Esophagus squamous epithelium (tissue), 5 donors: ENCODE measurements at regions not wholly inside any gene's neighbourhood (a gene's known extent, or its start where the extent isn't known, plus 50 kb on each side); places are given as distances from the start of the nearest gene placed in this dataset.
A peak's percentile ranks its signal among the peaks of the same experiment; 100 is the strongest.
"Not testable (repeated sequence)": the region's sequence is repeated elsewhere in the genome, so short reads cannot be mapped to it uniquely, and the experiment has no call there.

Source experiments
- DNase-seq: peaks from one replicate; lab custom pipeline; 2025; lab: John Stamatoyannopoulos, UW
- H3K27ac ChIP-seq, 4 donors: fragments of 200-600 bp; sonication (generic); one replicate each; pipeline ENCODE4 v1.5.1; 2016 to 2019; ENCODE audit warnings: mild to moderate bottlenecking in 1 of 4
- H3K27me3 ChIP-seq, 4 donors: fragments of 200-600 bp; sonication (generic); 1 replicate in 3 of 4; 2 replicates in 1 of 4; pipeline versions ENCODE4 v1.5.1 to v1.6.0; 2017 to 2021; ENCODE audit warnings: antibody characterized with exemption in 1 of 4
- H3K36me3 ChIP-seq, 3 donors: fragments of 200-600 bp; sonication (generic); one replicate each; pipeline ENCODE4 v1.5.1; 2016 to 2019
- H3K4me1 ChIP-seq, 3 donors: fragments of 200-600 bp; sonication (generic); one replicate each; pipeline ENCODE4 v1.5.1; 2017 to 2019
- H3K4me3 ChIP-seq, 4 donors: fragments of 200-600 bp; sonication (generic); 1 replicate in 3 of 4; 2 replicates in 1 of 4; pipeline ENCODE4 v1.5.1; 2016 to 2019; ENCODE audit warnings: mild to moderate bottlenecking in 2 of 4, moderate library complexity in 1 of 4
- H3K9me3 ChIP-seq, 3 donors: fragments of 200-600 bp; sonication (generic); one replicate each; pipeline ENCODE4 v1.5.1; 2016 to 2019
- CTCF ChIP-seq, 6 experiments: fragments of 450-650 bp in 4 of 6; fragments of 200-600 bp in 2 of 6; sonication (generic) in 2 of 6; IDR thresholded peaks; one replicate each; pipeline ENCODE4 v1.5.1; 2016 to 2019; ENCODE audit warnings: antibody characterized with exemption in 6 of 6, mild to moderate bottlenecking in 4 of 6, moderate library complexity in 4 of 6
- POLR2A ChIP-seq, 4 donors: fragments of 450-650 bp; IDR thresholded peaks; one replicate each; pipeline ENCODE4 v1.6.1; 2017; ENCODE audit warnings: antibody characterized with exemption in 4 of 4, mild to moderate bottlenecking in 4 of 4, moderate library complexity in 3 of 4
- WGBS, 2 donors: methylation state at CpG; one replicate each; pipeline ENCODE4 v1.1.5; 2018; 5-methylcytosine and 5-hydroxymethylcytosine counted together
- intact Hi-C: fragments of 100-400 bp; cut with DNase I; formaldehyde crosslinking; loops from one replicate; pipeline ENCODE4 v1.15.0; 2022
- donor health status: DM: yes; HTN: yes; CAD: no.

DNA sequence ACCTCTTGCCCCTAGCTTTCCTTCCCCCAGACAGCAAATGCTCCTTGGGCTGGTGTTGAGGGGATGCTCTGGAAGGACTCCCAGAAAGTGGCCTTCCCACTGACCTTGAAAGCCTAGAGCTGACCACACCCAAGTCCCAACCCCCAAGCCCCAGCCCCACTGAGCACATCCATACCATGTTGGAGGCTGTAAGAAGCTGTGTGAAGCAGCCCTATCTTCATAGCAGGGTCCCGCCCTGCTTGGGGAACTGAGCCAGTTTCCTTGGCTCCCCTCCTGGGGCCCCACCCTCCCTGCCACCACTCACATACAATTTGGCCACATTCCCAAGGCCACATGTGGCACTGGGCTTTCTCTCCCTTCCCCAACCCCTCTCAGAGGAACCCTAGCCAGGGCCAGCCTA is 72.3 kb upstream of the CACUL1 start:
- H3K27me3 ChIP-seq, result no peaks in the 10 kb centered on the region
- TF ChIP-seq POLR2A (IDR thresholded peaks at IDR 0.05) (no peak), CTCF (IDR thresholded peaks at IDR 0.05) (no peak)
- 43% methylated on average over 1 of the region's 1 CpG; no CpG with 5 or more reads in 1 of the 2 donors for WGBS, 2 donors
- H3K27ac ChIP-seq, result no peak overlapping the region
- intact Hi-C loops, result no loop called here
- peaks cover 3 to 4% (median 4%) of the 10 kb centered on the region in 3 donors for H3K4me1 ChIP-seq
- no peaks in the 10 kb centered on the region for H3K9me3 ChIP-seq
- no peaks in the 10 kb centered on the region for H3K36me3 ChIP-seq
- no peak overlapping the region for H3K4me3 ChIP-seq
- no peak for DNase-seq

- H3K9me3 ChIP-seq, result no peaks in the 10 kb centered on the region
- no peak for DNase-seq
- peak in 1 of 6 experiments; percentile 29 for TF ChIP-seq CTCF (IDR thresholded peaks at IDR 0.05)
- TF ChIP-seq POLR2A (IDR thresholded peaks at IDR 0.05), result no peak
- H3K4me3 ChIP-seq, result no peak overlapping the region
- H3K4me1 ChIP-seq, result peaks cover 8 to 9% (median 9%) of the 10 kb centered on the region in 3 donors
- 84 to 87% methylated on average over 5 to 6 of the region's 7 CpGs for WGBS, 2 donors
- intact Hi-C loops, result no loop called here
- no peak overlapping the region for H3K27ac ChIP-seq
- no peaks in the 10 kb centered on the region for H3K27me3 ChIP-seq
- H3K36me3 ChIP-seq, result no peaks in the 10 kb centered on the region
Measured at GRCh38 chr10:118827466-118828155, 72.8 kb upstream of the CACUL1 start.

GRCh38 chr10:118832241-118832651 is 77.5 kb upstream of the CACUL1 start:
- H3K27ac ChIP-seq, result peak overlapping the region in 2 of 4 donors; percentile 11
- H3K4me3 ChIP-seq, result no peak overlapping the region

GRCh38 chr10:118834370-118834769 is 79.6 kb upstream of the CACUL1 start:
- H3K27ac ChIP-seq, H3K36me3 ChIP-seq, H3K9me3 ChIP-seq, H3K4me3 ChIP-seq, H3K27me3 ChIP-seq, DNase-seq, intact Hi-C loops: not testable (repeated sequence)
- peaks cover 8 to 31% (median 21%) of the 10 kb centered on the region in 3 donors for H3K4me1 ChIP-seq
- 73 to 75% methylated on average over 4 of the region's 5 CpGs for WGBS, 2 donors

More at GRCh38 chr10:118832241-118832651, 77.5 kb upstream of the CACUL1 start:
- 40 to 44% methylated on average over 7 of the region's 7 CpGs for WGBS, 2 donors
- Histone ChIP-seq H3K27me3 (no peaks in the 10 kb centered on the region), H3K36me3 (no peaks in the 10 kb centered on the region), H3K9me3 (no peaks in the 10 kb centered on the region), H3K4me1 (peaks cover 8 to 24% (median 20%) of the 10 kb centered on the region in 3 donors)
- no peak for DNase-seq
- TF ChIP-seq POLR2A (IDR thresholded peaks at IDR 0.05) (no peak), CTCF (IDR thresholded peaks at IDR 0.05) (no peak)
- intact Hi-C loops, result no loop called here

DNA sequence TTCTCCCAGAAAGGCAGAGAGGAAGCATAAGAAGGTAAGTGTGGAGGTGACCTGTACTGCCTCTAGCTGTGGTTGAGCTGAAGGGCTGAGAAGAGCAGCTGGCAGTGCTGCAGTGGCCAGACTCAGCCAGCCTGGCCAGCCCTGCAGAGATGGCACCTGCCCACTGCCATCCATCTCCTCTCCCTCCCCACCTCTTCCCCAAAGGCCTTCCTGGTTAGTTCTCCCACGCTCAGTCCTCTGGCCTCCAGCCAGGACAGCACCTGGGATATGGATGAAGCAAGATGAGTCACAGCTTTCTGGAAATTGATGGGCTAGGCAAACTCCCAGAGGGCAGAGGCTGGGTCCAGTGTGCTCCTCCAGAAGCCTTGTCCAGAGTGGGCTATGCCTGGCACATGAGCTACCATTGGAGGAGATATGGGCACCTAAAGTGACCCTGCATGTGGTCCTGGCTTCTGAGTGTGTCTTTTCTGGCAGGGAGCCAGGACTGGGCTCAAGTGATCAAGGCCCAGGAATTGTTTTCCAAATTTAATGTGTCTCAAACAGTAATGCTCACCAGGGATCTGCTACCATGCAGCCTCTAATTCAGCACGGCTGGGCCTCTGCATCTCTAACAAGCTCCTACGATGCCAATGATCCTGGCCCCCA is 81.0 kb upstream of the CACUL1 start:
- TF ChIP-seq CTCF (IDR thresholded peaks at IDR 0.05) (peak in 1 of 6 experiments; percentile 11), POLR2A (IDR thresholded peaks at IDR 0.05) (no peak)
- no peak for DNase-seq
- intact Hi-C loops, result no loop called here
- H3K9me3 ChIP-seq, result no peaks in the 10 kb centered on the region
- no peaks in the 10 kb centered on the region for H3K27me3 ChIP-seq
- peaks cover 8 to 46% (median 29%) of the 10 kb centered on the region in 3 donors for H3K4me1 ChIP-seq
- no peak overlapping the region for H3K4me3 ChIP-seq
- H3K36me3 ChIP-seq, result no peaks in the 10 kb centered on the region
- peak overlapping the region in 2 of 4 donors; percentile 20 to 30 for H3K27ac ChIP-seq
- 37% methylated on average over 2 to 3 of the region's 3 CpGs for WGBS, 2 donors
